Adipocyte (in vitro differentiated cells): ENCODE measurements at regions not wholly inside any gene's neighbourhood (a gene's known extent, or its start where the extent isn't known, plus 50 kb on each side); places are given as distances from the start of the nearest gene placed in this dataset.
"Not testable (repeated sequence)": the region's sequence is repeated elsewhere in the genome, so short reads cannot be mapped to it uniquely, and the experiment has no call there.

Source experiments
- DNase-seq: peaks from one replicate; pipeline ENCODE4 v3.0.0-alpha.2; 2015; ENCODE audit warnings: low read depth
- H3K27me3 ChIP-seq: replicated peaks from 2 replicates; pipeline ENCODE4 v1.7.0; 2013; ENCODE audit warnings: mild to moderate bottlenecking, low read length, moderate library complexity; ENCODE audit not compliant: control insufficient read depth, insufficient read depth
- H3K36me3 ChIP-seq: 2 replicates; pipeline ENCODE4 v1.7.0; 2013; ENCODE audit warnings: low read length, mild to moderate bottlenecking, moderate library complexity; ENCODE audit not compliant: control insufficient read depth, insufficient read depth, severe bottlenecking
- H3K4me1 ChIP-seq: 2 replicates; pipeline ENCODE4 v1.7.0; 2013; ENCODE audit warnings: mild to moderate bottlenecking, low read length, moderate library complexity; ENCODE audit not compliant: control insufficient read depth, insufficient read depth
- H3K4me3 ChIP-seq: 2 replicates; pipeline ENCODE4 v1.7.0; 2013; ENCODE audit warnings: mild to moderate bottlenecking, low read length, moderate library complexity
- H3K9ac ChIP-seq: 2 replicates; pipeline ENCODE4 v1.7.0; 2013; ENCODE audit warnings: mild to moderate bottlenecking, low read length, moderate library complexity
- H3K9me3 ChIP-seq: 2 replicates; pipeline ENCODE4 v1.7.0; 2013; ENCODE audit warnings: mild to moderate bottlenecking, low read length, moderate library complexity; ENCODE audit not compliant: control insufficient read depth

- DNase-seq = peak; percentile 69
- Histone ChIP-seq H3K4me3 (no peak overlapping the region), H3K4me1 (no peaks in the 10 kb centered on the region), H3K9me3 (no peaks in the 10 kb centered on the region), H3K9ac (no peak overlapping the region), H3K36me3 (no peaks in the 10 kb centered on the region), H3K27me3 (peaks cover 7% of the 10 kb centered on the region)
Measured at GRCh38 chr3:194058189-194058571, 77.8 kb upstream of the HES1 start.

- Histone ChIP-seq H3K9me3 (no peaks in the 10 kb centered on the region), H3K27me3 (peaks cover 7% of the 10 kb centered on the region), H3K4me1 (no peaks in the 10 kb centered on the region), H3K4me3 (no peak overlapping the region), H3K36me3 (no peaks in the 10 kb centered on the region), H3K9ac (no peak overlapping the region)
- no peak for DNase-seq
Measured at GRCh38 chr3:194058753-194059152, 77.2 kb upstream of the HES1 start.

- Histone ChIP-seq H3K36me3 (no peaks in the 10 kb centered on the region), H3K27me3 (peaks cover 10% of the 10 kb centered on the region), H3K9me3 (peaks cover 5% of the 10 kb centered on the region), H3K4me1 (no peaks in the 10 kb centered on the region), H3K4me3 (no peak overlapping the region), H3K9ac (no peak overlapping the region)
- peak; percentile 29 for DNase-seq
Measured at GRCh38 chr3:194061421-194062030, 74.4 kb upstream of the HES1 start.

- Histone ChIP-seq H3K4me3 (no peak overlapping the region), H3K9ac (no peak overlapping the region), H3K36me3 (no peaks in the 10 kb centered on the region), H3K9me3 (peaks cover 17% of the 10 kb centered on the region), H3K27me3 (peaks cover 10% of the 10 kb centered on the region), H3K4me1 (no peaks in the 10 kb centered on the region)
- DNase-seq = no peak
Measured at GRCh38 chr3:194062830-194063229, 73.1 kb upstream of the HES1 start.

- no peaks in the 10 kb centered on the region for H3K36me3 ChIP-seq
- peaks cover 19% of the 10 kb centered on the region for H3K9me3 ChIP-seq
- H3K4me1 ChIP-seq = no peaks in the 10 kb centered on the region
- H3K4me3 ChIP-seq = no peak overlapping the region
- H3K9ac ChIP-seq = no peak overlapping the region
- H3K27me3 ChIP-seq = peaks cover 10% of the 10 kb centered on the region
- DNase-seq = no peak
Measured at GRCh38 chr3:194064380-194065332, 71.3 kb upstream of the HES1 start.

GRCh38 chr3:194067327-194067726 is 68.6 kb upstream of the HES1 start:
- not testable (repeated sequence) for DNase-seq, H3K4me3 ChIP-seq, H3K9ac ChIP-seq, H3K36me3 ChIP-seq, H3K27me3 ChIP-seq
- Histone ChIP-seq H3K4me1 (peaks cover 11% of the 10 kb centered on the region), H3K9me3 (peaks cover 20% of the 10 kb centered on the region)

GRCh38 chr3:194067949-194068362 is 68.0 kb upstream of the HES1 start:
- Histone ChIP-seq H3K36me3 (no peaks in the 10 kb centered on the region), H3K4me1 (peaks cover 11% of the 10 kb centered on the region), H3K9me3 (peaks cover 20% of the 10 kb centered on the region), H3K9ac (no peak overlapping the region), H3K27me3 (peaks cover 13% of the 10 kb centered on the region), H3K4me3 (no peak overlapping the region)
- DNase-seq = no peak

- DNase-seq = peak; percentile 51
- peaks cover 28% of the 10 kb centered on the region for H3K9me3 ChIP-seq
- no peak overlapping the region for H3K4me3 ChIP-seq
- peaks cover 11% of the 10 kb centered on the region for H3K4me1 ChIP-seq
- no peak overlapping the region for H3K9ac ChIP-seq
- H3K36me3 ChIP-seq = no peaks in the 10 kb centered on the region
- H3K27me3 ChIP-seq = peaks cover 9% of the 10 kb centered on the region
Measured at GRCh38 chr3:194069421-194070219, 66.3 kb upstream of the HES1 start.

GRCh38 chr3:194070220-194070633 is 65.7 kb upstream of the HES1 start:
- peaks cover 4% of the 10 kb centered on the region for H3K27me3 ChIP-seq
- H3K4me3 ChIP-seq = peak overlapping the region; percentile 76
- H3K4me1 ChIP-seq = peaks cover 11% of the 10 kb centered on the region
- peaks cover 28% of the 10 kb centered on the region for H3K9me3 ChIP-seq
- no peaks in the 10 kb centered on the region for H3K36me3 ChIP-seq
- no peak for DNase-seq
- peak overlapping the region; percentile 68 for H3K9ac ChIP-seq

- Histone ChIP-seq H3K9me3 (peaks cover 28% of the 10 kb centered on the region), H3K4me3 (peak overlapping the region; percentile 76), H3K4me1 (peaks cover 11% of the 10 kb centered on the region), H3K27me3 (peaks cover 4% of the 10 kb centered on the region), H3K9ac (peak overlapping the region; percentile 68), H3K36me3 (no peaks in the 10 kb centered on the region)
- DNase-seq = peak; percentile 88
Measured at GRCh38 chr3:194070634-194071409, 65.1 kb upstream of the HES1 start.
